Natural killer cell treated with Interleukin-12 subunit alpha and Interleukin-12 subunit beta and Interleukin-15 and Interleukin-18, amount 100 ng/mL, for 72 hours (primary cell): ENCODE measurements at regions not wholly inside any gene's neighbourhood (a gene's known extent, or its start where the extent isn't known, plus 50 kb on each side); places are given as distances from the start of the nearest gene placed in this dataset.

Experiments used
- ATAC-seq, 2 donors: fragments of 150-1000 bp; cut with Tn5 transposase in 1 of 2; sonication (Bioruptor Pico), chemical (Tn5 transposase) in 1 of 2; 2 replicates each; pipeline ENCODE4 v1.10.0; 2021
- DNase-seq: peaks from one replicate; pipeline ENCODE4 v3.0.0; 2022; ENCODE audit warnings: low spot score
- H3K27ac Mint-ChIP-seq, 2 donors: 1 replicate in 1 of 2; 2 replicates in 1 of 2; pipeline ENCODE4 v1.8.0; 2022; ENCODE audit warnings: mixed read lengths in 2 of 2, mild to moderate bottlenecking in 1 of 2, moderate library complexity in 1 of 2
- H3K27me3 Mint-ChIP-seq, 2 donors: 1 replicate in 1 of 2; 2 replicates in 1 of 2; pipeline ENCODE4 v1.8.0; 2022; ENCODE audit warnings: mixed read lengths in 2 of 2
- H3K36me3 Mint-ChIP-seq: one replicate; pipeline ENCODE4 v1.8.0; 2022; ENCODE audit warnings: mixed read lengths
- H3K4me1 Mint-ChIP-seq, 2 donors: 1 replicate in 1 of 2; 2 replicates in 1 of 2; pipeline ENCODE4 v1.8.0; 2022; ENCODE audit warnings: low read depth in 2 of 2, mixed read lengths in 2 of 2, mild to moderate bottlenecking in 1 of 2
- H3K4me3 Mint-ChIP-seq: one replicate; pipeline ENCODE4 v1.8.0; 2022; ENCODE audit warnings: mixed read lengths
- H3K9me3 Mint-ChIP-seq: 2 replicates; pipeline ENCODE4 v1.8.0; 2022; ENCODE audit warnings: mixed read lengths

DNA sequence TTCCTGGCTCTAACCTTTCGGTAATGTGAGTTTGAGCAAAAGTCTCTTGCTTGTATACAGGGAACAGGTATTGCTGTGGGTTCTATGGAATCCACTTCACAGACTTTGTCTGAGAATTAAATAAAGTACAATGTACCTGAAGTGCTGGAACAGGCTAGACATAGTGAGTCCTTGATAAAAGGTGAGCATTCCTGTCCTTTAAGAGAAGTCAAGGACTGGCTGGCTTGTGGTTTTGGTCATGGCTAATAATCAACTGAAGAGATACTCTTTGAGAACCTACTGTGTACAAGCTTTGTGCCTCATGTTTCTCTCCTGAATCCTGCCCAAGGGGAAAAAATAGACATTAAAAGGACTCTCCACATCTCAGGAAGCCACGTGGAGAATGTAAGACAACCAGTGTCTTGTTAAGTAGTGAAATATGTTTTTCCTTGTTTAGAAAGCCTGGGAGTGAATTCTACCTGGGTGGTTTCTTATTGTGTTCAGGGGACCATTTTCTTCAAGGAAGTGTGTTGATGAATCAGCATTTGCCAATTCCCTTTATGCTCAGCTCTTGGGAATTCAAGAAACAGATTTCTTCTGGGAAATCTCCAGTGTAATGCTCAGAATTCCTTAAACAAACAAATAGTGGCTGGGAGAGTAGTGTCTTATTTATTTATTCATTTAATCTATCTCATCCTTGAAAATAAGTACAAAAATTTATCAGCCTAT lies 55.2 kb upstream of the PLD5 start:
- Mint-ChIP-seq H3K27ac (no peak overlapping the region), H3K4me3 (no peak overlapping the region), H3K9me3 (peaks cover 4% of the 10 kb centered on the region), H3K36me3 (no peaks in the 10 kb centered on the region), H3K4me1 (no peaks in the 10 kb centered on the region), H3K27me3 (no peaks in the 10 kb centered on the region)
- DNase-seq: no peak
- ATAC-seq: no peak
